HUES6 (cell line): ENCODE measurements at regions not wholly inside any gene's neighbourhood (a gene's known extent, or its start where the extent isn't known, plus 50 kb on each side); places are given as distances from the start of the nearest gene placed in this dataset.

Source experiments
- H3K27ac ChIP-seq: 2 replicates; pipeline ENCODE4 v1.7.0; 2013; ENCODE audit warnings: low read depth, mild to moderate bottlenecking, low read length, inconsistent platforms
- H3K27me3 ChIP-seq: 2 replicates; pipeline ENCODE4 v1.6.1; 2013; ENCODE audit warnings: low read length; ENCODE audit not compliant: control insufficient read depth, insufficient read depth
- H3K36me3 ChIP-seq: 2 replicates; pipeline ENCODE4 v1.6.1; 2013; ENCODE audit warnings: low read length; ENCODE audit not compliant: control insufficient read depth, insufficient read depth
- H3K4me1 ChIP-seq: 2 replicates; pipeline ENCODE4 v1.6.1; 2013; ENCODE audit warnings: low read length; ENCODE audit not compliant: control insufficient read depth, insufficient read depth
- H3K4me3 ChIP-seq: 2 replicates; pipeline ENCODE4 v1.5.1; 2013; ENCODE audit warnings: low read depth, low read length
- H3K9ac ChIP-seq: one replicate; pipeline ENCODE4 v1.6.1; 2013; ENCODE audit warnings: mild to moderate bottlenecking, low read length
- H3K9me3 ChIP-seq: 2 replicates; pipeline ENCODE4 v1.6.1; 2013; ENCODE audit warnings: low read depth, low read length; ENCODE audit not compliant: control insufficient read depth, insufficient read depth

DNA sequence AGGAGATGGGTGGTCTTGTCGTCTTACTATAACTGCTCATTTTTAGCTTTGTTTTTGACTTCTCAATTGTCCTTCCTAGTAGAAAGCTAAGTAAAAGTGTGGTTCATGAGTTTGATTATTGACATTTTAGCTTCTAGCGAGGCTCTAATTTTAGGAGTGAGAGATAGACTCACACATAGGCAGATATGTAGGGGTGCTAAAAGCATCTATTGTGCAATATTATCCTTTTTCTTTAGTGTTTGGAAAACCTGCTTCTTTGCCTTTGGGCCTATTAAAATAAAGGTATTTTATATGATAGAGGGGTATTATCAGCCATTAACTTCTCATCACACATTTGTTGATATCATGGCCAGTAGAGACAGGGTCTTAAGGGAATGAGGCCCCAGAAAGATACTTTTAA lies 195.3 kb downstream of the SPRY1 start:
- Histone ChIP-seq H3K4me3 (no peak overlapping the region), H3K27me3 (no peaks in the 10 kb centered on the region), H3K36me3 (no peaks in the 10 kb centered on the region), H3K9me3 (no peaks in the 10 kb centered on the region), H3K27ac (no peak overlapping the region), H3K4me1 (no peaks in the 10 kb centered on the region), H3K9ac (no peak overlapping the region)

DNA sequence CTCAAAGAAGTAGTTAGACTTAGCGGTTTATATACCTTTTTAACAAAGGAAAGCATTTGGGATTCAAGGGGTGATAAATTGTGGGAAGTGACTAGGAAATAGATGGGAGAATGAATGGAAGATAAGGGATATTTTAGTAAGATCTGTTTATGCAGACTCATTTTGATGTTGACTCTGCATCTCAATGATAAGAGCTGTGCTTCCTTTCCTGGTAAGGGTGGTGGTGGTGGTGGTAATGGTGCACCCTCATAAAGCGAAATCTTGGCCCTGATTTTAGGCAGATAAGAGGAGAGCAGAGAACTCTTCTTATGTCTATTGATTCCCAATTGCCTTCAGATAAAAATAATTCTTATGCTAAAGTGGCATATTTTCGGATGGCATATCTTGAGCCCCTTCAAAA lies 197.1 kb downstream of the SPRY1 start:
- no peaks in the 10 kb centered on the region for H3K27me3 ChIP-seq

DNA sequence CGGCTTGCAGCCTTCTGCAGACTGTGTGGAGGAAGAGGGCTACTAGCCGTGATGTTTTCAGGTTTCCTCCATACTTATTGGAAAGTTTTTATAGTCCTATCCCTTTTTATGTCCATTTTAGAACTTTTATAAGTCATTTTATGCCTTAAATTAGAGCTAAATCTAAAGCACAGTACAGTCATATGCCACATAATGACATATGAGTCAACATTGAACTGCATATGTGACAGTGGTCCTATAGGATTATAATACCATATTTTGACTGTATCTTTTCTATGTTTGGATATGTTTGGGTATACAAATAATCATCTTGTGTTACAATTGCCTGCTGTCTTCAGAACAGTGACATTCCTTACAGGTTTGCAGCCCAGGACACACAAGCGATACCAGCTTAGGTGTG lies 200.2 kb downstream of the SPRY1 start:
- H3K9me3 ChIP-seq, result no peaks in the 10 kb centered on the region
- no peak overlapping the region for H3K4me3 ChIP-seq
- H3K36me3 ChIP-seq, result no peaks in the 10 kb centered on the region
- no peak overlapping the region for H3K27ac ChIP-seq
- no peaks in the 10 kb centered on the region for H3K27me3 ChIP-seq
- H3K9ac ChIP-seq, result no peak overlapping the region
- H3K4me1 ChIP-seq, result peaks cover 28% of the 10 kb centered on the region

More for the DNA sequence above, 197.1 kb downstream of the SPRY1 start:
- Histone ChIP-seq H3K27ac (no peak overlapping the region), H3K4me3 (no peak overlapping the region), H3K36me3 (no peaks in the 10 kb centered on the region), H3K9ac (no peak overlapping the region), H3K9me3 (no peaks in the 10 kb centered on the region), H3K4me1 (0 out of 2 replicates have a peak, but pooled peaks cover 4% of the 10 kb centered on the region)

DNA sequence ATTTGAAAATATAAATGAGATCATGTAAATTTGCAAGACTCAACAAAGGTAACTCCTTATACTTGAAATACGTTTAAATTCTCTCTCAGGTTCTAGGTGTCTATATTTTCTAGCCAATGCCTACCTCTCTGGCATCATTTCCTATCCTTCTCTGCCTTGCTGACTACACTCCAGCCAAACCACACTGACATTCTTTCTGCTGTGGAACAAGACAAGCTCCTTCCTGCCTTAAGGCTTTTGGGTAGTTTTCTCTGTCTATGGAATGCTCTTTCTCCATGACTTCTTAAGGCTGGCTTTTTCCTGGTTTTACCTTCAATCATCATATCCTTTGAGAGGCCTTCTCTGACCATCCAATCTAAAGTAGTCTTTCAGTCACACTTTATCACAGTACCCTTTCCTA lies 201.0 kb downstream of the SPRY1 start:
- no peaks in the 10 kb centered on the region for H3K36me3 ChIP-seq
- no peak overlapping the region for H3K9ac ChIP-seq
- no peaks in the 10 kb centered on the region for H3K27me3 ChIP-seq
- no peaks in the 10 kb centered on the region for H3K9me3 ChIP-seq
- H3K4me3 ChIP-seq, result no peak overlapping the region
- H3K27ac ChIP-seq, result no peak overlapping the region
- H3K4me1 ChIP-seq, result peaks cover 28% of the 10 kb centered on the region

DNA sequence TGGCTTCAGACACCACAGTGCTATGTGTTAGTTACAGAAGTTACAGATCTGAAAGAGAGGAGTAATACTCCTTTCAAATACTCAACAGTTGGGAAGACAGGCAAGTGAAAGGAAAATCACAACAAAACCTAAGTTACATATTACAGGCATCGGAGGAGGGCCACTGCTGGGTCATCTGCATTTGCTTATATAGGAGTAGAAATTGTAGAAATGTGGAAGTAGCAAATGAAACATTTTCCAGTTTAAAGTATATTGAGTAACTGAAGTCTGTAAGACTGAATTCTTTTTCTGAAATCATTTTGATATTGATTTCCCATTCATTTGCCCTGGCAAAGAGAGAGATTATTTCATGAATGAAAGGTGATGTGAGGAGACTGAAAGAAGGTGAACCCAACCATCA lies 201.7 kb downstream of the SPRY1 start:
- H3K27me3 ChIP-seq, result no peaks in the 10 kb centered on the region
- H3K4me3 ChIP-seq, result no peak overlapping the region
- H3K4me1 ChIP-seq, result peaks cover 28% of the 10 kb centered on the region
- H3K9me3 ChIP-seq, result no peaks in the 10 kb centered on the region
- no peak overlapping the region for H3K9ac ChIP-seq
- no peak overlapping the region for H3K27ac ChIP-seq
- H3K36me3 ChIP-seq, result no peaks in the 10 kb centered on the region

DNA sequence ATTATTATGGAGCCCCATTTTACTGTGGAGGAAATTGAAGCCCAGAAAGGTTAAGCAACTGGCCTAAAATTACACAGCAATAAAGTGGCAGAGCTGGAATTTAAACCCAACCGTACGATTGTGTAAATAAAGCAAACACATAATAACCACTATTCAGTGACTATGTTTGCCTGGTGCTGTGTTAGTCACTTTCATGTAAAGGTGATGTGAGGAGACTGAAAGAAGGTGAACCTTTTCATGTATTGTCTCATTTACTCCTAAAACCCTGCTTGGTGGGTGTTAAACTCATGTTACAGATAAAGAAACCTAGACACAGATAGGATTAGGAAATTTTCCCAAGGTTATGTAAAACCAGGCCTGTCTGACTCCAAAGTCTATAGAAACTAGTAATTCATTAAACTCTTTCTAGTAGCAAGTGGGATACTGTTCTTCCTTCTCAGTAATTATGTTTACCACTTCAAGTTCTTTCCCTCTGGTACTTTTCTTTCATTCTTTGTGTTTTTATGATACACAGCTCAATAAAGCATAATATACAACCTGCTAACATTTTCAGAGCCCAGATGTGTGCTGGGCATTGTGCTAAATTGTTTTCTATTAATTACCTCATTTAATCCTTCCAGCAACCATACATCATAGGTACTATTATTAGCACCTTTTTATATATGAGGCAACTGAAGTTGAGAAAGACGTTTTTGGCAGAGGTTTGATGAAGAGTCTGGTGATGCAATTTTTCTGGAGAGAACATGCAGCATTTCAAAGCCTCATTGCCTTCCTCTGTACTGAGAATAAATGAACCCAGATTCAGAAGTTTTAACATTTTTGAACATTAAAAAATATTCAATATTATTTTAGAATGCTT lies 202.7 kb downstream of the SPRY1 start:
- no peaks in the 10 kb centered on the region for H3K27me3 ChIP-seq
- no peaks in the 10 kb centered on the region for H3K36me3 ChIP-seq
- H3K27ac ChIP-seq, result no peak overlapping the region
- peaks cover 28% of the 10 kb centered on the region for H3K4me1 ChIP-seq
- H3K9me3 ChIP-seq, result no peaks in the 10 kb centered on the region
- H3K9ac ChIP-seq, result no peak overlapping the region
- H3K4me3 ChIP-seq, result no peak overlapping the region

- Histone ChIP-seq H3K27me3 (no peaks in the 10 kb centered on the region), H3K4me1 (peaks cover 28% of the 10 kb centered on the region), H3K9ac (no peak overlapping the region), H3K9me3 (no peaks in the 10 kb centered on the region), H3K36me3 (no peaks in the 10 kb centered on the region), H3K4me3 (no peak overlapping the region), H3K27ac (peak overlapping the region; percentile 63; the same call in 1 of the 2 replicates)
Observed at GRCh38 chr4:123599920-123600810, 203.6 kb downstream of the SPRY1 start.

GRCh38 chr4:123600987-123601904 lies 204.7 kb downstream of the SPRY1 start:
- no peaks in the 10 kb centered on the region for H3K27me3 ChIP-seq
- H3K9ac ChIP-seq, result no peak overlapping the region
- no peaks in the 10 kb centered on the region for H3K36me3 ChIP-seq
- H3K27ac ChIP-seq, result peak overlapping the region; percentile 63; the same call in 1 of the 2 replicates
- no peak overlapping the region for H3K4me3 ChIP-seq
- H3K9me3 ChIP-seq, result no peaks in the 10 kb centered on the region
- H3K4me1 ChIP-seq, result peaks cover 28% of the 10 kb centered on the region

DNA sequence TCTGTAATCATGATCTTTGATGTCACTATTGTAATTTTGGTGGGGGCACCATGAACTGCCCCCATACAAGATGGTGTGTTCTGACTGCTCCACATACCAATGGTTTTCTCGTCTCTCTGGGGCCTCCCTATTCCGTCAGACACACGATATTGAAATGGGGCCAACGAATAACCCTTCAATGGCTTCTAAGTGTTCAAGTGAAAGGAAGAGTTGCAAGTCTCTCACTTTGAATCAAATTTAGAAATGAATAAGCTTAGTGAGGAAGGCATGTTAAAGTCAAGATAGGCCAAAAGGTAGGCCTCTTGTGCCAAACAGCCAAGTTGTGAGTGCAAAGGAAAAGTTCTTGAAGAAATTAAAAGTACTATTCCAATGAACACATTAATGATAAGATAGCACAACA lies 205.4 kb downstream of the SPRY1 start:
- Histone ChIP-seq H3K9me3 (no peaks in the 10 kb centered on the region), H3K4me3 (no peak overlapping the region), H3K36me3 (no peaks in the 10 kb centered on the region), H3K27me3 (no peaks in the 10 kb centered on the region), H3K27ac (no peak overlapping the region), H3K9ac (no peak overlapping the region), H3K4me1 (peaks cover 28% of the 10 kb centered on the region)

GRCh38 chr4:123603165-123603564 lies 206.6 kb downstream of the SPRY1 start:
- Histone ChIP-seq H3K9ac (no peak overlapping the region), H3K27me3 (no peaks in the 10 kb centered on the region), H3K4me3 (no peak overlapping the region), H3K4me1 (peaks cover 28% of the 10 kb centered on the region), H3K9me3 (no peaks in the 10 kb centered on the region), H3K27ac (no peak overlapping the region), H3K36me3 (no peaks in the 10 kb centered on the region)
